Common myeloid progenitor, CD34-positive (primary cell): ENCODE measurements at regions not wholly inside any gene's neighbourhood (a gene's known extent, or its start where the extent isn't known, plus 50 kb on each side); places are given as distances from the start of the nearest gene placed in this dataset.

ENCODE experiments used
- CTCF ChIA-PET: fragments of 350-600 bp; sonication (Branson Sonifier 250); formaldehyde crosslinking; loops from one replicate; lab custom pipeline; 2021; ENCODE audit warnings: antibody characterized with exemption; lab: Charles Lee
- POLR2A ChIA-PET: fragments of 350-600 bp; sonication (Branson Sonifier 250); formaldehyde crosslinking; loops from one replicate; lab custom pipeline; 2021; ENCODE audit warnings: antibody characterized with exemption; lab: Charles Lee
- DNase-seq, 3 donors: peaks; one replicate each; pipeline versions ENCODE4 v3.0.0 to v3.0.0-alpha.2; 2013
- H3K27ac ChIP-seq, 2 experiments: 1 replicate in 1 of 2; 2 replicates in 1 of 2; pipeline ENCODE4 v1.7.0; 2013; ENCODE audit warnings: inconsistent platforms in 2 of 2, low read length in 2 of 2, mild to moderate bottlenecking in 2 of 2, low read depth in 1 of 2, moderate library complexity in 1 of 2; ENCODE audit not compliant: severe bottlenecking in 2 of 2, insufficient read depth in 1 of 2, poor library complexity in 1 of 2
- H3K27me3 ChIP-seq, 5 experiments: replicated peaks in 2 of 5; 1 replicate in 3 of 5; 2 replicates in 2 of 5; pipeline versions ENCODE4 v1.6.1 to v1.7.0; 2013; ENCODE audit warnings: low read length in 4 of 5, mild to moderate bottlenecking in 2 of 5, moderate library complexity in 2 of 5, inconsistent platforms in 1 of 5; ENCODE audit not compliant: insufficient read depth in 5 of 5, control insufficient read depth in 4 of 5
- H3K36me3 ChIP-seq, 4 experiments: 1 replicate in 2 of 4; 2 replicates in 2 of 4; pipeline versions ENCODE4 v1.6.1 to v1.7.0; 2013; ENCODE audit warnings: low read length in 3 of 4, control low read depth in 1 of 4, mild to moderate bottlenecking in 1 of 4; ENCODE audit not compliant: control insufficient read depth in 4 of 4, insufficient read depth in 4 of 4
- H3K4me1 ChIP-seq, 4 experiments: 1 replicate in 3 of 4; 2 replicates in 1 of 4; pipeline versions ENCODE4 v1.6.1 to v1.7.1; 2013; ENCODE audit warnings: low read length in 3 of 4, mild to moderate bottlenecking in 3 of 4, control low read depth in 1 of 4, inconsistent platforms in 1 of 4, moderate library complexity in 1 of 4; ENCODE audit not compliant: control insufficient read depth in 4 of 4, insufficient read depth in 4 of 4; ENCODE audit errors: control extremely low read depth in 1 of 4
- H3K4me3 ChIP-seq, 7 experiments: 1 replicate in 4 of 7; 2 replicates in 3 of 7; pipeline versions ENCODE4 v1.5.1 to v1.7.0; 2013; ENCODE audit warnings: mild to moderate bottlenecking in 7 of 7, low read length in 6 of 7, moderate library complexity in 6 of 7, inconsistent platforms in 2 of 7, low read depth in 2 of 7, control low read depth in 1 of 7; ENCODE audit not compliant: insufficient read depth in 4 of 7, control insufficient read depth in 1 of 7; ENCODE audit errors: extremely low read depth in 1 of 7
- H3K9me3 ChIP-seq, 5 experiments: 1 replicate in 4 of 5; 2 replicates in 1 of 5; pipeline versions ENCODE4 v1.6.1 to v1.7.1; 2013; ENCODE audit warnings: low read length in 4 of 5, mild to moderate bottlenecking in 2 of 5, inconsistent platforms in 1 of 5, low read depth in 1 of 5, moderate library complexity in 1 of 5; ENCODE audit not compliant: control insufficient read depth in 4 of 5, insufficient read depth in 2 of 5; ENCODE audit errors: control extremely low read depth in 1 of 5
- WGBS: methylation state at CpG from one replicate; pipeline ENCODE4 v1.1.5; 2013; ENCODE audit not compliant: insufficient coverage; 5-methylcytosine and 5-hydroxymethylcytosine counted together

DNA sequence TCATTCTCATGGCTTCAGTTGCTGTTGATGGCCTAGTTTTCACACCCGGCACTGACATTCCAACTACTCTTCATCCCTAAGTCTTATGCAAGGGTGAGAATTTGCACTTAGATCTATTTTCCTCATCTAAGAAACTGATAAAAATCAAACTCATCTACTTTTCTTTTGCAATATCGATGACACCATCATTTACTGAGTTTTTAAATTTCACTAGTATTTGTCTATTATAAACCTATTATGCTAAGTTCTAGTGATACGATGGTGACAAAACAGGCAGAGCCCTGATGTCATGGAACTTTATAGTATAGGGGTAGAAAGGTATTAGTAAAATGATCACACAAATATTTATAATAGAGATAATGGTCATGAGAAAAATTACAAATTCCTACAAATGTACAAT is 167.9 kb upstream of the CITED2 start:
- H3K27ac ChIP-seq = no peak overlapping the region
- H3K9me3 ChIP-seq = no peaks in the 10 kb centered on the region
- WGBS = 80% methylated on average over 1 of the region's 3 CpGs
- CTCF ChIA-PET = no interaction called here
- no peaks in the 10 kb centered on the region for H3K36me3 ChIP-seq
- no peak overlapping the region for H3K4me3 ChIP-seq
- H3K27me3 ChIP-seq = no peaks in the 10 kb centered on the region
- POLR2A ChIA-PET = no interaction called here
- DNase-seq = no peak
- peaks cover 0 to 35% (median 10%) of the 10 kb centered on the region in 4 experiments for H3K4me1 ChIP-seq

DNA sequence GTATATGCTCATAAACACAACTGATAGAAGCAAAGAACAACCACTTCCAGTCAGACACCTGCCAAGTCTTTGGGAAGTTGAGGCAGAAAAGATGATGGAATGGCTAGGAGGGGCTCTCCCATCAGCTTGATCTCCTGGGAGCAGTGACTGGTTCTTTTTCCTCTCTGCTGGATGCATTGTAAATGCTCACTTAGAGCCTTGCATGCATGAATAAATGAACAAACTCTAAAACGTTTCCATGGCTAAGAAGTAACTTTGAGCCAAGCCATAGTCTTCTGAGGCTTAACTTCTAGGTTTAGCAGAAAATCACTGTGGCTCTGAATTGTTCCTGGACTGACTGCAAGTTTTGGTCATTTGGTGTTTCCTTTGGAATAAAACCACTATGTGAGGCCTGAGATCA is 166.4 kb upstream of the CITED2 start:
- no peaks in the 10 kb centered on the region for H3K36me3 ChIP-seq
- H3K4me1 ChIP-seq = peaks cover 0 to 27% (median 7%) of the 10 kb centered on the region in 4 experiments
- 100% methylated on average over 1 of the region's 1 CpG for WGBS
- ChIA-PET CTCF (interaction anchor here (1.4 kb wide), 1 partner anchor 32 kb away, joined by 3 read pairs; no protein-coding TSS in a partner anchor), POLR2A (no interaction called here)
- H3K4me3 ChIP-seq = no peak overlapping the region
- no peaks in the 10 kb centered on the region for H3K27me3 ChIP-seq
- no peaks in the 10 kb centered on the region for H3K9me3 ChIP-seq
- no peak for DNase-seq
- no peak overlapping the region for H3K27ac ChIP-seq

DNA sequence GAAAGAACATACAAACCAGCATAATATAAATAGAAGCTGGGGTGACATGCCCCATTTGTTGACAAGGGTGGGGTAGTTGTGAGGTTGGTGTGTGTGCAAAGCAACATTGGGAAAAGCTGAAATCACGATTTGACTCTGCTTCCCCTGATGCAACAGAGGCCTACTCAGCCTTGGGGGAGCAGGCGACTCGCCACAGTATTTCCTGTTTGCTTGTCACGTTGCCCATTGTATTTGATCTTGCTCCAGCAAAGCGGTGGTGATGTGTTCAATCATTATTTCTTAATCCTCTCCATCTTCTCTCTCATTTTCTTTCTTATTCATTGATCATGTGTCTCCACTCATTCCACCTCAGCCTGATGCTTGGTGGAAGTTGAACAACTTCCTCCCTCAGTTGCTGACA is 165.8 kb upstream of the CITED2 start:
- no peaks in the 10 kb centered on the region for H3K36me3 ChIP-seq
- POLR2A ChIA-PET = no interaction called here
- peak in 2 of 3 donors; percentile 25 to 37 for DNase-seq
- peaks cover 4 to 24% (median 9%) of the 10 kb centered on the region in 4 experiments for H3K4me1 ChIP-seq
- CTCF ChIA-PET = interaction anchor here (0.6 to 1.4 kb wide), 2 partner anchors 33 to 97 kb away, joined by 3 read pairs; no protein-coding TSS in a partner anchor
- H3K9me3 ChIP-seq = no peaks in the 10 kb centered on the region
- WGBS = 10% methylated on average over 5 of the region's 5 CpGs
- no peak overlapping the region for H3K27ac ChIP-seq
- no peaks in the 10 kb centered on the region for H3K27me3 ChIP-seq
- no peak overlapping the region for H3K4me3 ChIP-seq

DNA sequence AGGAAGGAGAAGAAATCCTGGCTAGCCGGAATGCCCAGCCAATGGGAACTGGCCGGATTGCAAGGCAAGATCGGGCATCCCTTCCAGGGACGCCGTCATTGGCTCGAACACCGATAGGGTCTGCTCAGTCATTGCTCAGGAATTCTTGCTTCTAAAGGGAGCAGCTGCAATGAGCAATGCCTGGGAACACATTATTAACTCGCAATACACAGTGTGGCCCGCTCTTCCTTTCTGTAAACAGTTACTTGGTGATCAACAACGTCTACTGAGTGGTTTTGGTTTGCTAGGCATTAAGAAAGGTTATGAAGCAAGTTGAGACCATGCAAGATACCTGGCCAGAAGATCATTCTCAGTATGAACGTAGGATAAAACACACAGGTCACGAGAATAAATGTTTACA is 165.4 kb upstream of the CITED2 start:
- ChIA-PET CTCF (interaction anchor here (0.6 kb wide), 1 partner anchor 98 kb away, joined by 3 read pairs; no protein-coding TSS in a partner anchor), POLR2A (no interaction called here)
- H3K27me3 ChIP-seq = no peaks in the 10 kb centered on the region
- H3K36me3 ChIP-seq = no peaks in the 10 kb centered on the region
- no peak for DNase-seq
- 97% methylated on average over 8 of the region's 12 CpGs for WGBS
- no peaks in the 10 kb centered on the region for H3K9me3 ChIP-seq
- H3K4me3 ChIP-seq = no peak overlapping the region
- H3K27ac ChIP-seq = no peak overlapping the region
- H3K4me1 ChIP-seq = peaks cover 5 to 22% (median 9%) of the 10 kb centered on the region in 4 experiments

DNA sequence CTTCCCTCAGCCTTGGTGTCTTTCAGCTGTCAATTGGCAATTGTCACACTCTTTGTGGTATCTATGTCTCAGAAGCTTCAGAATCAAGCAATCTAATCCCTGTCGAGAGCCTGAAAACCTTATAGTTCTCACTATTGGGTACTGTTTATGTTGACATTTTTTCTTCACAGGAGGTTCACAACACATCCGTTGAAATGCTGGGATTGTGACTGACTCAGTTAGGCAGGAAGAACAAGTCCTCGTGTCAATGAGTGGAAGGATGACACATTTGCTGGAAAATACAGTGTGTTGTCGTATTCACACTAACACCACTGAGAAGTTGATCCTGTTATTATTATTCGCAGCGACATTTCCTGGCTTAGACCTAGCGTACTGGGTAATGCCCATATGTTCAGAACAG is 163.9 kb upstream of the CITED2 start:
- Histone ChIP-seq H3K4me1 (peaks cover 15 to 32% (median 21%) of the 10 kb centered on the region in 4 experiments), H3K36me3 (no peaks in the 10 kb centered on the region), H3K27ac (no peak overlapping the region), H3K9me3 (no peaks in the 10 kb centered on the region), H3K4me3 (no peak overlapping the region), H3K27me3 (no peaks in the 10 kb centered on the region)
- WGBS = 92% methylated on average over 6 of the region's 7 CpGs
- ChIA-PET POLR2A (interaction anchor here (0.8 kb wide), 1 partner anchor 10 kb away, joined by 4 read pairs; no protein-coding TSS in a partner anchor), CTCF (interaction anchor here (2.0 kb wide), 1 partner anchor 10 kb away, joined by 7 read pairs; no protein-coding TSS in a partner anchor)
- DNase-seq = no peak

DNA sequence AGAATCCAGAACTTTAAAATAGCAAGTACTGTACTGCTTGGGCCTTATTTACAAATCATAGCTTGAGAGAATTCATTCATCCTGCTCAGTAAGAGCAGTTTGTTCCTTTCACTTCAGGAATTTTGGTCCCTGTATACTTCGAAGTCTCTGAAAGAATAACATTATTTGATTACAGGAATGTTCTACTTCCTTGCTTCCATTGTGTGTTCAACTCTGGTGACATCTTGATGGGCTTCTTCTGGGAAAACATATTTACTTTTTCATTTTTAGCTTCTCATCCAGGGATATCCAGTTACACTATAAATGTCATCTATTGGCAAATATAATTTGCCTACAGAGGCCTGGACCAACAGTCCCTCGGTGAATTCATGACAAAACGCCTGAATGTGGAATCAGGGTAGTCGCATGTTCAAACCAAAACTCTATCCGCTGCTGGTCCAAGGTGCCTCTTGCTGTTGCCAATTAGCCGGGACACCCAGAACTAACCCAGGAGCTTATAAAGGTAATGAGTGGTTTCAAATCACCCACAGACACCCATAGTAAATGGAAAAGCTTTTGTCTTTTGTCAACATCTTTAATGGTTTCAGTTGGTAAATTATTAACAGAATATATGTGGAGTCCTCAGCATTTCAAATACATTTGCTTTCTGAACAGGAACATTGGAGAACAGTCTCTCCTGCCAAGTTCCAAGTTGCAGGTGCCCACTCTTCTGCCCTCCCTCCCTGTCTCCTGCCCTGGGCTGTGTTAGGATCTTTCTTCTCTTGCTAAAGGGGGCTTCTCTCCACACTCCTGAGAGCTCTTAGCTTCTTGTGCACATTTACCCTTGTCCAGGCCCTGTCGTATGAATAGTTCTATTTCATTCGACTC is 162.5 kb upstream of the CITED2 start:
- WGBS = 96% methylated on average over 5 of the region's 8 CpGs
- DNase-seq = no peak
- H3K4me1 ChIP-seq = peaks cover 15 to 36% (median 24%) of the 10 kb centered on the region in 4 experiments
- no peak overlapping the region for H3K27ac ChIP-seq
- H3K4me3 ChIP-seq = no peak overlapping the region
- ChIA-PET CTCF (interaction anchor here (1.1 to 2.0 kb wide), 2 partner anchors 8 to 167 kb away, joined by 3 to 7 read pairs; no protein-coding TSS in a partner anchor), POLR2A (no interaction called here)
- H3K27me3 ChIP-seq = no peaks in the 10 kb centered on the region
- H3K9me3 ChIP-seq = no peaks in the 10 kb centered on the region
- H3K36me3 ChIP-seq = no peaks in the 10 kb centered on the region
